Smooth muscle cell (in vitro differentiated cells): ENCODE measurements at regions not wholly inside any gene's neighbourhood (a gene's known extent, or its start where the extent isn't known, plus 50 kb on each side); places are given as distances from the start of the nearest gene placed in this dataset.

Experiments used
- DNase-seq: peaks from one replicate; lab custom pipeline; 2025; ENCODE audit not compliant: unreplicated experiment; lab: John Stamatoyannopoulos, UW
- H2AFZ ChIP-seq: fragments of 200-600 bp; sonication (generic); 2 replicates; pipeline ENCODE4 v1.6.0; 2016; ENCODE audit warnings: antibody characterized with exemption, low read depth, mild to moderate bottlenecking
- H3F3A ChIP-seq: fragments of 200-600 bp; sonication (generic); 2 replicates; pipeline ENCODE4 v1.6.0; 2017; ENCODE audit warnings: antibody characterized with exemption, low read depth
- H3K27ac ChIP-seq: fragments of 200-600 bp; sonication (generic); 2 replicates; pipeline ENCODE4 v1.5.1; 2016; ENCODE audit warnings: low read depth, mild to moderate bottlenecking
- H3K27me3 ChIP-seq: fragments of 200-600 bp; sonication (generic); 2 replicates; pipeline ENCODE4 v1.6.1; 2016; ENCODE audit warnings: low read depth, mild to moderate bottlenecking
- H3K36me3 ChIP-seq: fragments of 200-600 bp; sonication (generic); 2 replicates; pipeline ENCODE4 v1.5.1; 2016; ENCODE audit warnings: low read depth
- H3K4me1 ChIP-seq: fragments of 200-600 bp; sonication (generic); 2 replicates; pipeline ENCODE4 v1.5.1; 2016; ENCODE audit warnings: low read depth
- H3K4me2 ChIP-seq: fragments of 200-600 bp; sonication (generic); 2 replicates; pipeline ENCODE4 v1.6.0; 2016; ENCODE audit warnings: mild to moderate bottlenecking
- H3K4me3 ChIP-seq: fragments of 200-600 bp; sonication (generic); 2 replicates; pipeline ENCODE4 v1.5.1; 2016; ENCODE audit warnings: mild to moderate bottlenecking
- H3K79me2 ChIP-seq: fragments of 200-600 bp; sonication (generic); 2 replicates; pipeline ENCODE4 v1.6.0; 2016; ENCODE audit warnings: low read depth, mild to moderate bottlenecking
- H3K9ac ChIP-seq: fragments of 200-600 bp; sonication (generic); 2 replicates; pipeline ENCODE4 v1.6.0; 2016; ENCODE audit warnings: low read depth
- H3K9me3 ChIP-seq: fragments of 200-600 bp; sonication (generic); replicated peaks from 2 replicates; pipeline ENCODE4 v1.5.1; 2016; ENCODE audit warnings: low read depth
- H4K20me1 ChIP-seq: fragments of 200-600 bp; sonication (generic); 2 replicates; pipeline ENCODE4 v1.6.0; 2016; ENCODE audit warnings: low read depth
- CTCF ChIP-seq: fragments of 200-600 bp; sonication (generic); IDR thresholded peaks from 2 replicates; pipeline ENCODE4 v1.5.1; 2017; ENCODE audit warnings: borderline replicate concordance, mild to moderate bottlenecking, antibody characterized with exemption; ENCODE audit not compliant: insufficient read depth, poor library complexity, severe bottlenecking
- WGBS: methylation state at CpG from one replicate; pipeline ENCODE4 v1.1.7; 2016; ENCODE audit warnings: low lambda C conversion rate; 5-methylcytosine and 5-hydroxymethylcytosine counted together

- Histone ChIP-seq H3K9ac (no peak overlapping the region), H3K4me1 (no peaks in the 10 kb centered on the region), H3K27ac (no peak overlapping the region), H3K4me2 (no peak overlapping the region), H3K36me3 (no peaks in the 10 kb centered on the region), H3K4me3 (no peak overlapping the region), H3K9me3 (no peaks in the 10 kb centered on the region), H3F3A (no peaks in the 10 kb centered on the region), H3K27me3 (no peaks in the 10 kb centered on the region), H3K79me2 (no peaks in the 10 kb centered on the region), H2AFZ (no peak overlapping the region), H4K20me1 (no peaks in the 10 kb centered on the region)
- no peak for DNase-seq
- no peak for TF ChIP-seq CTCF
- whole genome bisulfite sequencing: 83% methylated on average over 3 of the region's 3 CpGs
Observed at GRCh38 chr6:54601600-54602300, 244.8 kb upstream of the FAM83B start.

GRCh38 chr6:54602591-54602990, 244.0 kb upstream of the FAM83B start:
- 92% methylated on average over 3 of the region's 3 CpGs for WGBS
- no peaks in the 10 kb centered on the region for H3K36me3 ChIP-seq
- H3K4me3 ChIP-seq: no peak overlapping the region
- H3K27ac ChIP-seq: no peak overlapping the region
- no peaks in the 10 kb centered on the region for H3K79me2 ChIP-seq
- TF ChIP-seq CTCF: no peak
- H4K20me1 ChIP-seq: no peaks in the 10 kb centered on the region
- H3K4me2 ChIP-seq: no peak overlapping the region
- no peaks in the 10 kb centered on the region for H3K4me1 ChIP-seq
- no peaks in the 10 kb centered on the region for H3K27me3 ChIP-seq
- no peak overlapping the region for H2AFZ ChIP-seq
- H3F3A ChIP-seq: no peaks in the 10 kb centered on the region
- H3K9ac ChIP-seq: no peak overlapping the region
- no peak for DNase-seq
- no peaks in the 10 kb centered on the region for H3K9me3 ChIP-seq

DNA sequence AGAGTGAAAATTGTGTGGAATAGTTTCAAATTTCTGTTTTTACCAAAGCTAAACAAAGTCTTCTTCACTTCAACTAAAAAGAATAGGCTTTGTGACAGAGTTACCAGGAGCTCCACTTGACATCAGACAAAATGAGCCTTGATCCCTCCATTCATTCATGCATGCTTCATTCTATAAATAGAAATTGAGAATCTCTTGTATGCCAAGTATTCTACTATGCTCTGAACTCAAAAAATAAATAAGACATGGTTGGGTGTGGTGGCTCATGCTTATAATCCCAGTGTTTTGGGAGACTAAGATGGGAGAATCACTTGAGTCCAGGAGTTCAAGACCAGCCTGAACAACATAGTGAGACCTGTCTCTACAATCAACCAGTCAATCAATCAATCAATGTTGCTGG, 236.6 kb upstream of the FAM83B start:
- H3K9me3 ChIP-seq: no peaks in the 10 kb centered on the region
- DNase-seq: no peak

More for the DNA sequence above, 236.6 kb upstream of the FAM83B start:
- H3K4me1 ChIP-seq: no peaks in the 10 kb centered on the region
- H3K36me3 ChIP-seq: no peaks in the 10 kb centered on the region
- H3K27me3 ChIP-seq: no peaks in the 10 kb centered on the region
- H3K4me3 ChIP-seq: no peak overlapping the region
- no peak overlapping the region for H3K9ac ChIP-seq
- H4K20me1 ChIP-seq: no peaks in the 10 kb centered on the region
- H3K27ac ChIP-seq: no peak overlapping the region
- no peak overlapping the region for H2AFZ ChIP-seq
- H3K4me2 ChIP-seq: no peak overlapping the region
- no peak for TF ChIP-seq CTCF
- H3F3A ChIP-seq: no peaks in the 10 kb centered on the region
- H3K79me2 ChIP-seq: no peaks in the 10 kb centered on the region
